Stimulated activated CD8-positive, alpha-beta memory T cell treated with anti-CD3 and anti-CD28 coated beads, Interleukin-15, amount 100 ng/mL, for 1 hour (primary cell): ENCODE measurements at regions not wholly inside any gene's neighbourhood (a gene's known extent, or its start where the extent isn't known, plus 50 kb on each side); places are given as distances from the start of the nearest gene placed in this dataset.
"Not testable (repeated sequence)": the region's sequence is repeated elsewhere in the genome, so short reads cannot be mapped to it uniquely, and the experiment has no call there.

Experiments
- DNase-seq: peaks from one replicate; pipeline ENCODE4 v3.0.0-alpha.2; 2020; ENCODE audit warnings: low read depth

DNA sequence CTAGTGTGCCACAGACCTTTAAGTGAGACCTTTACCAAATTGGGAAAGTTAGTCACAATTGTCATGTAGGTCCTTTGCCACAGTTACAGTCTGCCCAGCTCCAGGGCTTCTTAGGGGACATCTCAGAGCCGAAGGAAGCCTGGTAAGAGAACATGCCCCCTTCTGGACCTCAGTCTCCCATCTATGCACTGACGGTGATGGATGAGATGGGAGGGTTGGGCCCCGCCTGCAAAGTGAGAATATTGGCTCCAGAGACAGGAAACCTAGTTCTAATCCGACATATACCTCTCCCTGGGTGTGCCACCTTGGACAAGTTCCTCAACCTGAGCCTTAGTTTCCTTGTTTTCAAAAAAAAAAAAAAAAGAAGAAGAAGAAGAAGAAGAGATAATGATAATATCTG lies 85.1 kb upstream of the NAV2 start:
- DNase-seq: no peak

DNA sequence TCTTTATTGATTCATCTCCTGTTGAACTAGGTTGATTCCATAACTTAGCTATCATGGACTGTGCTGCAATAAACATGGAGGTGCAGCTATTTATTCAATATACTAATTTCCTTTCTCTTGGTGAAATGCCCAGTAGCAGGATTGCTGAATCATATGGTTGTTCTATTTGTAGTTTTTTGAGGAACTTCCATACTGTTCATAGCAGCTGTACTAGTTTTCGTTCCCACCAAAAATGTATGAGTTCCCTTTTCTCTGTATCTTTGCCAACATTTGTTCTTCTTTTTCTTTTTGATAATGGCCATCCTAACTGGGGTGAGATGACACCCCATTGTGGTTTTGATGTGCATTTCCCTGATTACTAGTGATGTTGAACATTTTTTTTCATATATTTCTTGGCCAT lies 87.2 kb upstream of the NAV2 start:
- DNase-seq: no peak

DNA sequence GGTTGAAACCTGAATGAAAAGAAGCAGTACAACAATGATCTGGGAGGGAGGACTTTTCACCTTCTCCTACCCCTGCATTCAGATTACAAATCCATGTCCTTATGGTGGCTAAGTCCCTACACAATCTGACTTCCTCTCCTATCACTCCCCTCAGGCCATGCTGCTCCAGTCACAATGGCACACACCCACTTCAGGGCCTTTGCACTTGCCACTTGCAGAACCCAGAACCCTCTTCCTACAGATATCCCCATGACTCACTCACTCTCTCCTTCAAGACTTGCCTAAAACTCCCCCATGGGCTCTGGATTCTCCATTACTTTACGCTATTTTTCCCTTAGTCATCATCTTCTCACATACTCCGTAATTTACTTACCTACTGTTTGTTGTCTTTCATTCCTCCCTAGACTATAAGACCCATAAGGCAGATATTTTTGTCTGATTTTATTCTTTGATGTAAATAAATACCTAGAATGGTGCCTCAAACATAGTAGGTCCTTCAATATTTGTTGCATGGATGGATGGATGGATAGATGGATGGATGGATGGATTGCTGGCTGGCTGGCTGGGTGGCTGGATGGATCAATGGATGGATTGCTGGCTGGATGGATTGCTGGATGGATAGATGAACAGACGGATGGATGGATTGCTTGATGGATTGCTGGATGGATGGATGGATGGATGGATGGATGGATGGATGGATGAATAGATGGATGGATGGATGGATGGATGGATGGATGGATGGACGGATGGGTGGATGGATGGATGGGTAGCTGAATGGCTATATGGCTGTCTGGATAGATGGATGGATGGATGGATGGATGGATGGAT lies 94.7 kb upstream of the NAV2 start:
- no peak for DNase-seq

DNA sequence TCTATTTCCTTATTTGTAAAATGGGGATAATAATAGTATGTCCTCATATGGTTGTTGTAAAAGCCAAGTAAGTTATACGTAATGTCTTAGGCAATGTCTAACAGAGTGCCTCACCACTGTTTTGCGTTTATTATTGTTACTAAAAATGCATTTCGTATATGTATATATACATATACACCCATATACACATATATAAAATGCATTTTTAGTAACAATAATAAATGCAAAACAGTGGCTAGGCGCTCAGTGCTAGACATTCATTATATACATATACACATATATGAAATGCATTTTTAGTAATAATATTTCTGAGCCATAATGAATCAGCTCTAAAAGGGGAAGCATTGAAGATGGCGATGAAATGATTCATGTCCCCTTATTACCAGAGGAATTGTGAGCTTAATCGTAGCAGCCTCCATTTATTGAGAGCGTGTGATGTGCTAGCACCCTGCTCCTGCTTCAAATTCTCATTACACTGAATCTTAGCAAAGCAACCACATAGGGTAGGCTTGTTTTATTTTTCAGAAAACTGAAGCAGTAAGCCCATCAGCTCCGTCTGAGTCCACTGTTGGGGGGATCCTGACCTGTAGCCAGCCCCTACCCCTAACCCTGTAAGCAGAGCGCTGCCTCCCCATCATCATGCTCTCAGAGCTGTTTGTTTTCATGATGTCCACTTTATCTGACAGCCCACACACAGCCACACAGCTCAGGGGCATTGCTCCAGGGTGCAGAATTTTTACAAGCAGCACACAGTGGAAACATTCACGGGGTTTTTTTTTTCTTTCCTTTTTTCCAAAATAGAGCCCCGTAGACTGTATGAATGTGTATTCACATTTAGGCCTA lies 97.1 kb upstream of the NAV2 start:
- no peak for DNase-seq

GRCh38 chr11:19614370-19614940 lies 98.2 kb upstream of the NAV2 start:
- DNase-seq: no peak

DNA sequence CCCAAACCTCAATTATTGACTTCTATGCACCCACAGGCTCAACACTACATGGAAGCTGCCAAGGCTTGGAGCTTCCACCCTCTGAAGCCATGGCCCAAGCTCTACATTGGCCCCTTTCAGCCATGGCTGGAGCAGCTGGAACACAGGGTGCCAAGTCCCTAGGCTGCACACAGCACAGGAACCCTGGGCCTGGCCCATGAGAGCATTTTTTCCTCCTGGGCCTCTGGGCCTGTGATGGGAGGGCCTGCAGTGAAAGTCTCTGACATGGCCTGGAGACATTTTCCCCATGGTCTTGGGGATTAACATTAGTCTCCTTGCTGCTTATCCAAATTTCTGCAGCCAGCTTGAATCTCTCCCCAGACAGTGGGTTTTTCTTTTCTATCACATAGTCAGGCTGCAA lies 100.6 kb upstream of the NAV2 start:
- not testable (repeated sequence) for DNase-seq

DNA sequence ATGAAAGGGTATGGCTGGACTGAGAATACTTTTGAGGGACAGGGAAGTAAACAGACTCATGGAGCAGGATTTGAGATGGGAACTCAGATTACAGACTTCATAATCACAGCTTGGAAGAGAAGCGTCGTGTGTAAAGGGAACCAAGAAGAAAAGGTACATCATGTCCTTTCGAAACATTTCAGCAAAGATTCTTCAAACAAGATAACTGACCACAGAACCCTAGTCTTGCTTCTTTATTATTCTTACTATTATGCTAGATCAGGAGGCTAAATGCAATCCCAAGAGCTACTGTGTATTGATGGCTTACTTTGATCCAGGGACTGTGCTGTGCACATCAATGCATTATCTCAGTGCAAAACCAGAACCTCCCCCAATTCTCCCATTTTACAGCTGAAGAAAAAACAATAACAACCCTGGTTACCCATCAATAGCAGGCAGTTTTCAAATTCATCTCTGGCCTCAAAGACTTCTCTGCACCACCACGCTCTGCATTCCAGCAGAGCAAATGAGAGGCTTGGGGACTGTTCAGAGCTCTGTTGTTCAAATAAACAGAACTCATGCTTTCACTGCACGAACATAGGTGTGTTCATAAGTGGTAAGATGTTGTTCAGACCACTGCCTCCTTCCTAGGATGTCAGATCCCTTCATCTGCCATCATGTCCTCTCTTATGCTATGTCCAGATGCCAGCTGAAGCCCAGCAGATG lies 104.8 kb upstream of the NAV2 start:
- DNase-seq: no peak

DNA sequence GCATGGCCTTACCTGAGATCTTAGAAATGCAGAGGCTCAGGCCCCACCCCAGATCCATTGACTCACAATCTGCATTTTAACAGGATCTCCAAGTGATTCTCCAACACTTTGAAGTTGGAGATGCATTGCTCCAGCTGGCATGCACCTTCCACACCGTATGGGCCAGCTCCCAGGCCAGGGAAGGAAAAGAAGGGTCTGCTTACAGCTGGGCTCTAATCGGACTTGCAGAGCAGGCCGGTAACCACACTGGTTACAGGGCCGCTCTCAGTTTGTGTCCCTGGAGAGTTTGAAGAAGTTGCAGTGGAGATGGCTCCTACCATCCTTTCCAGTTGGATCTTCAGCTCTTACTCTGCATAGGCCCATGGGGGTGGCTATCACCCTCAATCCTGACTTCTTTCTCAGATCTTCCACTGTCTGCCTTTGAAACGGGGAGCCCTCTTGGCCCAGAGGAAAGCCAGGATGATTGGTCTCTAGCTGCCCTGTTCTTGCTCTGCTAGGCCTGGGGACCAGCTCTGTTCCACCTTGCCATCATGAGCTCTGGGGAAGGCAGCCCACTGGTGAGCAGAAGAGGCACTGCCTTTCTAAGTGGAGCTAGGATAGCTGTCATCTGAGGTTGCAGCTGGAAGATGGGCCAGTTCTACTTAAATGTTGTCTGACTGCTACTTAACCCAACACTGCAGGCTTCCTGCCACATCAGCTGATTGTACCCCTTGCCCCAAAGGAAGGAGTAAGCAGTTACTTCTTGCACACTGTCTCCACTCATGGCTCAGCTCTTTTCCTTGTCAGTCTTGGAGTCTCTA lies 105.6 kb upstream of the NAV2 start:
- DNase-seq: no peak

- no peak for DNase-seq
These were observed 106.9 kb upstream of the NAV2 start for GRCh38 chr11:19605520-19606371.

DNA sequence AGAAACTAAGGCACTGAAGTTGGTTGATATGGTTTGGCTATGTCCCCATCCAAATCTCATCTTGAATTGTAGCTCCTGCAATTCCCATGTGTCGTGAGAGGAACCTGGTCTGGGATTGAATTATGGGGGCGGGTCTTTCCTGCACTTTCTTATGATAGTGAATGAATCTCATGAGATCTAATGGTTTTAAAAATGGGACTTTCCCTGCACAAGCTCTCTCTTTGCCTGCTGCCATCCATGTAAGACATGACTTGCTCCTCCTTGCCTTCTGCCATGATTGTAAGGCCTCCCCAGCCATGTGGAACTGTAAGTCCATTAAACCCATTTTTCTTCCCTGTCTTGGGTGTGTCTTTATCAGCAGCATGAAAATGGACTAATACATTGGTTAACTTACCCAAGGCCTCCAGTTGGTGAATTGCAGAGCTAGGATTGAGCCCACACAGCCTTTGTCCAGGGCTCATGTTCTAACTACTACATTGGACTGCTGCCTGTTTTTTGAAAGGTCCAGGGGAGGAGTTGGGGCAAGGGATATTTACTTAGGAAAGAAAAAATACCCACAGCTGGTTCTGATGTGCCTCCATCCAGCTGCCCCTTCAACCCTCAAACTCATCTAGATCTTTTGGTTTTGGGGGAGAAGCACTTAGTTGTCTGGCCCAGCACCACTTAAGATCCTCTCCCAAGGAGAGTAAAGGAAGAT lies 107.8 kb upstream of the NAV2 start:
- no peak for DNase-seq

- no peak for DNase-seq
These were observed 108.9 kb upstream of the NAV2 start for GRCh38 chr11:19603771-19604170.

GRCh38 chr11:19602891-19603290 lies 109.7 kb upstream of the NAV2 start:
- no peak for DNase-seq

- DNase-seq: no peak
These were observed 110.2 kb upstream of the NAV2 start for GRCh38 chr11:19602406-19602805.

GRCh38 chr11:19601235-19601634 lies 111.4 kb upstream of the NAV2 start:
- no peak for DNase-seq

GRCh38 chr11:19599681-19600080 lies 113.0 kb upstream of the NAV2 start:
- DNase-seq: no peak

DNA sequence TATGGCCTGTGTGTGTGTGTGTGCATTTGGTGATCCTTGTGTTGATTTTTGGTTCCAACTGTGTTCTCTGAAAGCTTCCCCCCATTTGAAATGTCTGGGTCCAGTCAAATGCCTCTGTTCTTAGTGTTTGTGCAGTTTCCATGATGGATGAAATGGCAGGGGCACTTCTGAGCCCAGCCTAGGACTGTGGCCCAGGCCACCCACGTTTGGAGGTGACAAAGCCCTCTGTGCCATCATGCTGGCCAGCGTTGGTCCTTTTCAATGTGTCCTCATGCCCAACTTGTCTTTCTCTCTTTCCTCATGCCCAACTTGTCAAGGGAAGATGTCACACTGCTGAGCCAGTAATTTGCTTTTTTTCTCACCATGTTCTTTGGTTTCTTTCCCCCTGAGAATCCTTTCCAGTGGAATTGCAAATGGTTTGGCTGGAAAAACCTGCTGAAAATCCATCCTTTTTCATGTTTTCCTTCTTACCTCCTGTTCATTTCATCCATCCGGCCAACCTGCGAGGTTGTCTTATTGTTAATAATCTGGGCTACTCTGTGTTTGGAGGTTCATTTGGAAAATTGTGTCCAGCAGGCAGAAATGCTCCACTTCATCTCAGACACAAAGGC lies 113.7 kb upstream of the NAV2 start:
- no peak for DNase-seq

- no peak for DNase-seq
These were observed 114.2 kb upstream of the NAV2 start for GRCh38 chr11:19598456-19598855.

- DNase-seq: no peak
These were observed 114.8 kb upstream of the NAV2 start for GRCh38 chr11:19597876-19598275.

DNA sequence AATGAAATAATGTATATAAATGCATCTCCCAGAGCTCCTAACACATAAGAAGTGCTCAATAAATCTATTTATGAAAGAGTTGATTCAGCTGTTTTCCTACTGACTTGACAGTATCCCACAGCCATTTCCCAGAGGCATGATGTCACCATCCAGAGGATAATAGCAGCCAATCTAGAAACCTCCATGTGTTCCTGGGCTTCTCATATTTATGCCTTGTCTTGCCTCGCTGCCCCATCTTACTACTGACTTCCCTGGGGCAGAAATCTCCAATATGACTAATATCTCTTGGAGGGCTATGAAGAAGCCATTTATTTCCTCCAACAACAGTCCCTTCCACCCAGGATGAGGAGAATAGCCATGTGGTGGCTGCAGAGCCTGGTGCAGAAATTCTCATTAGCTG lies 115.4 kb upstream of the NAV2 start:
- DNase-seq: no peak
